Esophagus muscularis mucosa (tissue), 4 donors: ENCODE measurements at regions not wholly inside any gene's neighbourhood (a gene's known extent, or its start where the extent isn't known, plus 50 kb on each side); places are given as distances from the start of the nearest gene placed in this dataset.

ENCODE experiments used
- CTCF ChIP-seq, 3 experiments: fragments of 200-600 bp in 2 of 3; fragments of 450-650 bp in 1 of 3; sonication (generic) in 2 of 3; IDR thresholded peaks; one replicate each; pipeline ENCODE4 v1.5.1; 2017 to 2019; ENCODE audit warnings: antibody characterized with exemption in 3 of 3, mild to moderate bottlenecking in 2 of 3, moderate library complexity in 1 of 3
- EP300 ChIP-seq: sonication (generic); formaldehyde crosslinking; IDR thresholded peaks from one replicate; pipeline ENCODE4 v1.6.1; 2017; ENCODE audit warnings: antibody characterized with exemption
- POLR2A ChIP-seq: fragments of 450-650 bp; IDR thresholded peaks from one replicate; pipeline ENCODE4 v1.6.1; 2017; ENCODE audit warnings: antibody characterized with exemption, moderate library complexity, mild to moderate bottlenecking, low read depth
- POLR2AphosphoS5 ChIP-seq, 2 donors: sonication (generic); formaldehyde crosslinking; IDR thresholded peaks; one replicate each; pipeline ENCODE4 v1.6.1; 2017; ENCODE audit warnings: antibody characterized with exemption in 2 of 2

- TF ChIP-seq POLR2A (no peak), CTCF (IDR thresholded peaks at IDR 0.05) (no peak), EP300 (no peak), POLR2AphosphoS5 (IDR thresholded peaks at IDR 0.05) (no peak)
These were observed 183.0 kb upstream of the MMS22L start for GRCh38 chr6:97465877-97466561.
